Astrocyte of the cerebellum (primary cell): ENCODE measurements at regions not wholly inside any gene's neighbourhood (a gene's known extent, or its start where the extent isn't known, plus 50 kb on each side); places are given as distances from the start of the nearest gene placed in this dataset.

Experiments used
- DNase-seq: peaks from one replicate; pipeline ENCODE4 v3.0.0-alpha.2; 2011; ENCODE audit warnings: low read depth
- H3K4me3 ChIP-seq: 2 replicates; pipeline ENCODE4 v1.5.1; 2011; ENCODE audit warnings: mild to moderate bottlenecking, low read depth, low read length, moderate library complexity
- in situ Hi-C: cut with HindIII; loops from 2 replicates; pipeline ENCODE4 v1.10.0; 2017; ENCODE audit warnings: low sequenced_read_pairs
- TF ChIP-seq, protein P1 (sequence below): IDR thresholded peaks from 2 replicates; pipeline ENCODE4 v1.5.1; 2012; ENCODE audit warnings: low read length, low read depth, moderate library complexity, mild to moderate bottlenecking; ENCODE audit errors: missing control alignments

DNA sequence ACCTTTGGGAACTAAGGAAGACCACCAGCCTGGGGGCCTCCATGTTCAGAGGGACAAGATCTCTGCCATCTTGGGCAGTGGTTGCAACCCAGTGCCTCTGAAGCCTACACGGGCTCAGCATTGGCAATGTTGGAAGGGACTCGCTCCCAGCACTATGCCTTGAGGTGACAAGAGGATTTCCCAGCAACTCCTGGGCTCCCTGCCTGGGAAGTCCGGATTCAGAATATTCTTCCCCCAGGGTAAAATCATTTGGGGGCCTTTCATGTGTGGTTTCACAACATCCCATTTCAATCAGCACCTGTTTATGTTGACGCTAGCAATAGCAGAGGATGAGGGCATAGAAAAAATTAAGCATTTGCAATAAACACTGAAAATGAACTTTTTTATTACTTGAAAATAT, 509.8 kb upstream of the MGMT start:
- TF ChIP-seq, protein P1, sequence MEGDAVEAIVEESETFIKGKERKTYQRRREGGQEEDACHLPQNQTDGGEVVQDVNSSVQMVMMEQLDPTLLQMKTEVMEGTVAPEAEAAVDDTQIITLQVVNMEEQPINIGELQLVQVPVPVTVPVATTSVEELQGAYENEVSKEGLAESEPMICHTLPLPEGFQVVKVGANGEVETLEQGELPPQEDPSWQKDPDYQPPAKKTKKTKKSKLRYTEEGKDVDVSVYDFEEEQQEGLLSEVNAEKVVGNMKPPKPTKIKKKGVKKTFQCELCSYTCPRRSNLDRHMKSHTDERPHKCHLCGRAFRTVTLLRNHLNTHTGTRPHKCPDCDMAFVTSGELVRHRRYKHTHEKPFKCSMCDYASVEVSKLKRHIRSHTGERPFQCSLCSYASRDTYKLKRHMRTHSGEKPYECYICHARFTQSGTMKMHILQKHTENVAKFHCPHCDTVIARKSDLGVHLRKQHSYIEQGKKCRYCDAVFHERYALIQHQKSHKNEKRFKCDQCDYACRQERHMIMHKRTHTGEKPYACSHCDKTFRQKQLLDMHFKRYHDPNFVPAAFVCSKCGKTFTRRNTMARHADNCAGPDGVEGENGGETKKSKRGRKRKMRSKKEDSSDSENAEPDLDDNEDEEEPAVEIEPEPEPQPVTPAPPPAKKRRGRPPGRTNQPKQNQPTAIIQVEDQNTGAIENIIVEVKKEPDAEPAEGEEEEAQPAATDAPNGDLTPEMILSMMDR: no peak
- in situ Hi-C loops: no loop called here
- DNase-seq: no peak
- no peak overlapping the region for H3K4me3 ChIP-seq

GRCh38 chr10:128958834-128959690, 508.0 kb upstream of the MGMT start:
- TF ChIP-seq, protein P1: no peak
- no peak overlapping the region for H3K4me3 ChIP-seq
- in situ Hi-C loops: no loop called here
- DNase-seq: no peak

- DNase-seq: no peak
- TF ChIP-seq, protein P1: no peak
- H3K4me3 ChIP-seq: no peak overlapping the region
- in situ Hi-C loops: no loop called here
Observed at GRCh38 chr10:128959746-128960145, 507.3 kb upstream of the MGMT start.

DNA sequence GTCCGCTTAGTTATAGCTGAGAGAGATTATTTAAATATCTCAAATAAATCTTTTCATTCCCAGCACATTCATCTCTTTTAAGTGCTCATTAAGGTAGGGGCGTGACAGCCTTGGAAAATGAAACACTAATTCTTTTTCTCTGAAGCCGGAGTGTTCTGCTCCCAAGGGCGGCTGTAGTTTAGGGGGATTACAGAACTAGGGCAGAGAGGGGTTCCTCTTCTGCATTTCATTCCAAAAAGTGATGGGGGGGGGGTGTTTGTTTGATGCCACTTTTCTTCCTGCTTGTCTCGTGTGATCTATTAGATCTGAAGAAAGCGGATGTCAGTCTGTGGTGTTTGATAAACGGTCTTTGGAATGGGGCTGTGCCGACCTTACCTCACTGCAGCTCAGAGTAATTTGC, 506.5 kb upstream of the MGMT start:
- no peak for DNase-seq
- no peak overlapping the region for H3K4me3 ChIP-seq
- in situ Hi-C loops: no loop called here
- TF ChIP-seq, protein P1: no peak

DNA sequence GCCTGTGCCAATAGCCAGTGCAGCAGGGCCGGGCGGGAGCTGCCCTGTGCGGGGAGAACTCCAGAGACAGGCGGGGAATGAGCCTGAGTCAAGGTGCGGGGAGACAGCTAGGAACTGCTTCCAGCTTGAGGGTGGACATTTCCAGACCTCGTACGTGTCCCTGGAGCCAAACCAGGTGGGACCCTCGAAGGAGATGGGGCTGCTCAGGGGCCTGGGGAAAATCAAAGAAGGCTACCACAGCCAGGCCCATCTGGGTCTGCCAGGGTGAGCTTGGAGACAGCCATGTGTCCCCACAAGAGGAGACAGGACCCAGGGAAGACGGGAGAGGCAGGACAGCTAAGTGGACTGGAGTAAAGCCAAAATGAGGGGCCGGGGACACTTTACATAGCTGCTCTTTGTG, 504.9 kb upstream of the MGMT start:
- TF ChIP-seq, protein P1: no peak
- no peak overlapping the region for H3K4me3 ChIP-seq
- in situ Hi-C loops: no loop called here
- no peak for DNase-seq

GRCh38 chr10:128963211-128964099, 503.6 kb upstream of the MGMT start:
- DNase-seq: no peak
- TF ChIP-seq, protein P1: no peak
- no peak overlapping the region for H3K4me3 ChIP-seq
- in situ Hi-C loops: no loop called here
